Ascending aorta (tissue), 2 donors: ENCODE measurements at regions not wholly inside any gene's neighbourhood (a gene's known extent, or its start where the extent isn't known, plus 50 kb on each side); places are given as distances from the start of the nearest gene placed in this dataset.

Source experiments
- DNase-seq, 2 donors: peaks; one replicate each; pipeline ENCODE4 v3.0.0-alpha.2; 2019; ENCODE audit warnings: low spot score in 2 of 2
- H3K27ac ChIP-seq, 2 donors: fragments of 200-600 bp; sonication (generic); one replicate each; pipeline ENCODE4 v1.5.1; 2016 to 2017; ENCODE audit warnings: mild to moderate bottlenecking in 1 of 2
- H3K27me3 ChIP-seq: fragments of 200-600 bp; sonication (generic); one replicate; pipeline ENCODE4 v1.5.1; 2017
- H3K36me3 ChIP-seq, 2 donors: fragments of 200-600 bp; sonication (generic); one replicate each; pipeline ENCODE4 v1.5.1; 2016
- H3K4me1 ChIP-seq, 2 donors: fragments of 200-600 bp; sonication (generic); one replicate each; pipeline ENCODE4 v1.5.1; 2016 to 2017; ENCODE audit warnings: mild to moderate bottlenecking in 1 of 2
- H3K4me3 ChIP-seq, 2 donors: fragments of 200-600 bp; sonication (generic); one replicate each; pipeline ENCODE4 v1.5.1; 2016 to 2017; ENCODE audit warnings: mild to moderate bottlenecking in 1 of 2
- H3K9me3 ChIP-seq, 2 donors: fragments of 200-600 bp; sonication (generic); one replicate each; pipeline ENCODE4 v1.5.1; 2016
- CTCF ChIP-seq, 3 experiments: fragments of 200-600 bp in 2 of 3; fragments of 450-650 bp in 1 of 3; sonication (generic) in 2 of 3; IDR thresholded peaks; one replicate each; pipeline ENCODE4 v1.5.1; 2016 to 2019; ENCODE audit warnings: antibody characterized with exemption in 3 of 3, mild to moderate bottlenecking in 1 of 3, moderate library complexity in 1 of 3
- intact Hi-C: fragments of 100-400 bp; cut with DNase I; formaldehyde crosslinking; loops from one replicate; pipeline ENCODE4 v1.15.1; 2023

GRCh38 chr14:47843236-47843635, 167.8 kb upstream of the MDGA2 start:
- Histone ChIP-seq H3K27ac (no peak overlapping the region), H3K9me3 (peaks cover 0 to 6% of the 10 kb centered on the region in 2 donors), H3K4me3 (no peak overlapping the region), H3K27me3 (no peaks in the 10 kb centered on the region), H3K36me3 (no peaks in the 10 kb centered on the region), H3K4me1 (no peaks in the 10 kb centered on the region)
- TF ChIP-seq CTCF (IDR thresholded peaks at IDR 0.05): no peak
- DNase-seq: no peak
- intact Hi-C loops: no loop called here

- no peaks in the 10 kb centered on the region for H3K27me3 ChIP-seq
- no peaks in the 10 kb centered on the region for H3K36me3 ChIP-seq
- DNase-seq: no peak
- H3K27ac ChIP-seq: no peak overlapping the region
- TF ChIP-seq CTCF (IDR thresholded peaks at IDR 0.05): no peak
- H3K4me3 ChIP-seq: no peak overlapping the region
- H3K9me3 ChIP-seq: no peaks in the 10 kb centered on the region
- intact Hi-C loops: no loop called here
- no peaks in the 10 kb centered on the region for H3K4me1 ChIP-seq
Measured at GRCh38 chr14:47833011-47833410, 157.6 kb upstream of the MDGA2 start.

- TF ChIP-seq CTCF (IDR thresholded peaks at IDR 0.05): no peak
- no peak overlapping the region for H3K27ac ChIP-seq
- H3K4me1 ChIP-seq: no peaks in the 10 kb centered on the region
- no peaks in the 10 kb centered on the region for H3K36me3 ChIP-seq
- H3K9me3 ChIP-seq: no peaks in the 10 kb centered on the region
- intact Hi-C loops: no loop called here
- no peak for DNase-seq
- no peak overlapping the region for H3K4me3 ChIP-seq
- H3K27me3 ChIP-seq: no peaks in the 10 kb centered on the region
Measured at GRCh38 chr14:47826809-47827208, 151.4 kb upstream of the MDGA2 start.

GRCh38 chr14:47822326-47822725, 146.9 kb upstream of the MDGA2 start:
- intact Hi-C loops: no loop called here
- TF ChIP-seq CTCF (IDR thresholded peaks at IDR 0.05): no peak

GRCh38 chr14:47821135-47821534, 145.7 kb upstream of the MDGA2 start:
- DNase-seq: no peak
- H3K27ac ChIP-seq: no peak overlapping the region
- H3K27me3 ChIP-seq: no peaks in the 10 kb centered on the region
- TF ChIP-seq CTCF (IDR thresholded peaks at IDR 0.05): no peak
- H3K4me3 ChIP-seq: no peak overlapping the region
- intact Hi-C loops: no loop called here
- no peaks in the 10 kb centered on the region for H3K36me3 ChIP-seq
- peaks cover 0 to 7% of the 10 kb centered on the region in 2 donors for H3K9me3 ChIP-seq
- no peaks in the 10 kb centered on the region for H3K4me1 ChIP-seq

More at GRCh38 chr14:47822326-47822725, 146.9 kb upstream of the MDGA2 start:
- Histone ChIP-seq H3K27ac (no peak overlapping the region), H3K36me3 (no peaks in the 10 kb centered on the region), H3K27me3 (no peaks in the 10 kb centered on the region), H3K4me1 (no peaks in the 10 kb centered on the region), H3K4me3 (no peak overlapping the region), H3K9me3 (no peaks in the 10 kb centered on the region)
- DNase-seq: no peak

- DNase-seq: no peak
- Histone ChIP-seq H3K4me1 (no peaks in the 10 kb centered on the region), H3K4me3 (no peak overlapping the region), H3K36me3 (no peaks in the 10 kb centered on the region), H3K27me3 (no peaks in the 10 kb centered on the region), H3K9me3 (no peaks in the 10 kb centered on the region), H3K27ac (no peak overlapping the region)
- intact Hi-C loops: no loop called here
- no peak for TF ChIP-seq CTCF (IDR thresholded peaks at IDR 0.05)
Measured at GRCh38 chr14:47790477-47790876, 115.1 kb upstream of the MDGA2 start.
